ENCODE measurements at regions not wholly inside any gene's neighbourhood (a gene's known extent, or its start where the extent isn't known, plus 50 kb on each side); places are given as distances from the start of the nearest gene placed in this dataset.
"Not testable (repeated sequence)": the region's sequence is repeated elsewhere in the genome, so short reads cannot be mapped to it uniquely, and the experiment has no call there.

DNA sequence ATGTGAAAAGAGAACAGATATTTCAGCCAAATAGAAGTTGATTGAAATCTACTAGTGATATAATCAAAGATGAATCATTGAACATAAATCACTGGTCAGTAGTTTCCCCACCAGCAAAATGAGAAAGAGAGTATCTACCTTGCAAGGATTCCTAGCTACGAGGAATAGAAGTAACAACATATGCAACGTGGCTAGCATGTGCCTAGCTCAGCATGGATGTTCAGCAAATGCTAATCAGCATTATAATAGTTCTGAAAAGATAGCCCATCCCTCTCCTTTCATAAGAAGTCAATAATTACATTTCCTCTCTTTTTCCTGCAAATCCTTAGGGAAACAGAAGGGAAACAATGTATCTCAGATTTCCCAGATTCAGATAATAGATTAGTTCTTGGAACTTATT is 417.2 kb downstream of the SATB2 start:
- DNase-seq (ENCODE audit: low read depth in 1 of 2, low spot score in 1 of 2): no peak

DNA sequence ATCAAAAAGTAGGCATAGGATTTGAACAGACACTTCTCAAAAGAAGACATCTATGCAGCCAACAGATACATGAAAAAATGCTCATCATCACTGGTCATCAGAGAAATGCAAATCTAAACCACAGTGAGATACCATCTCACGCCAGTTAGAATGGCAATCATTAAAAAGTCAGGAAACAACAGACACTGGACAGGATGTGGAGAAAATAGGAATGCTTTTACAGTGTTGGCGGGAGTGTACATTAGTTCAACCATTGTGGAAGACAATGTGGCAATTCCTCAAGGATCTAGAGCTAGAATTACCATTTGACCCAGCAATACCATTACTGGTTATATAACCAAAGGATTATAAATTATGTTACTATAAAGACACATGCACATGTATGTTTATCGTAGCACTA is 424.0 kb downstream of the SATB2 start:
- not testable (repeated sequence) for DNase-seq (ENCODE audit: low read depth in 1 of 2, low spot score in 1 of 2)

DNA sequence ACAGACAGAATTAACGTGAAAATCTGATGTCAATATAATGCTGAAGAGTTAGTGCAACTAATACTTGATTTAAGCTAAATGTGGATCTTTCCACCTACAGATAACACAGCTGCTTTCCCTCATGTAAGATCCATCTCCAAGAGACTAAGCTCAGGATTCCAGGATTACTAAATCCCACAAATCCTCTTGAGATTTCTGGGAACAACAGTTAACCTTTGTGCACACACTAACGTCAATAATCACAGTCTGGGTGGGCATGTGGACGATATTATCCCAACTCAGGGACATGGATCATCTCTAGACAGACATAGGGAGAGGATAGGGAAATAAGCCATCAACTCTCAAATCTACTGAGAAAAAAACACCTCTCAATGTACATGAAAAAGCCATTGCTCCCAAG is 432.6 kb downstream of the SATB2 start:
- no peak for DNase-seq (ENCODE audit: low read depth in 1 of 2, low spot score in 1 of 2)

DNA sequence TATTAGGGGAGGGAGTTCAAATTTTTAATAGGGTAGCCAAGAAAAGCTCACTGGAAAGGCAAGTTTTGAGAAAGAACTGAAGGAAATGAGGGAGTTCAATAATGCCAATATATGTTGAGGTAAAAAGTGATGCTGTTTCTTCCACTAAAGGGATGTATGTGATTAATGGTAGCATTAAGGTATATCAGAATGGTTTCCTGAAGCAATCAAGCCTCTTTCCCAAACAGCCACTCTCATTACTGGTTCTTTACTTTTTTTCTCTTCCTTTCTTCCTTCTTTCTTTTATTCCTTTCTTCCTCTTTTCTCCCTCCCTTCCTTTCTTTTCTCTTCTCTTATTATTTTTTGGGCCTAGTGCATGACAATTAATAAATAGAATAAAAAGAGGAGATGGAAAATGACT is 433.5 kb downstream of the SATB2 start:
- no peak for DNase-seq (ENCODE audit: low read depth in 1 of 2, low spot score in 1 of 2)

DNA sequence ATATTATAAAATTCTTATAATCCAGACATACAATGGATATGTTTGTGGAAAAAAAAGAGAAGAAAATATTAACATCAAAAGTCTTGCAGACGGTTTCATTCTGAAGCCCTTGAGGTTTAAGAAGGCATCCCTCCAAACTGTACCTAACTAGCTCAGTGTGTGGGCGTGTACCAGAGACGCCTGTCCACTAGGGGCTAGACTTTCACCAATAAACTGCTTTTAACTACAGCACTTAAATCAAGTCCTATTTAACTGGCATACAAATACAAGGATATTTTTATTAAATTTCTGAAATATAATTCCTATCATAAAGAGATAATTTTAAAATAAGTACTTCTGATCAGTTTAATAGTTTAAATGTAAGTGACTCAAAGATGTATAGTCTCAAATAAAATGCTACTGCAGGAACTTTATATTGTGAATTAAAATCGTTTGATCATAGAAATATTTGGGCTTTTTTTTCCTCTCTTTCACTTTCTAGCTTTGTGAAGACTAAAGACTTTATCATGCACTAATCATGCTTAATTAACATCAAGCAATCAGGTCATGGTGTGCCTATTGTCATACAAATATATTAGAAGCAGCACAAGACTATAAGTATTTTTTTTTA is 437.7 kb downstream of the SATB2 start:
- DNase-seq (ENCODE audit: low read depth in 1 of 2, low spot score in 1 of 2): no peak

DNA sequence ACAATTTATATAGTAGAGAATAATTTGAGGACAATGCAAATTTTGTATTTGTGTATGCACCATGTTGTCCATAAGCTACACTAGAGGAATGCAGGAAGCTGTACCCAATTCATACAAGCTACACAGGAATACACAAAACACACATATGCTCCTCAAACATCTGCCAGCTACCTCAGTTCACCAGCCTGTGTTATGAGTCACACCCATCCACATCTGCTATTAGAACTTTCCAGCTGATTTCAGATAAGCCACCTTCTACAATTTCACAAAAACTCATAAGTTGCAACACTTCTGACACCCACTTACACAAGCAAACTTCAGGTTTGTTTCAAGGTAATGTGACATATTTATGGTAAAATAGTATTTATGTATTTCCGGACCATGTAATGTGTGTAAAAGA is 438.9 kb downstream of the SATB2 start:
- DNase-seq (ENCODE audit: low read depth in 1 of 2, low spot score in 1 of 2): no peak

DNA sequence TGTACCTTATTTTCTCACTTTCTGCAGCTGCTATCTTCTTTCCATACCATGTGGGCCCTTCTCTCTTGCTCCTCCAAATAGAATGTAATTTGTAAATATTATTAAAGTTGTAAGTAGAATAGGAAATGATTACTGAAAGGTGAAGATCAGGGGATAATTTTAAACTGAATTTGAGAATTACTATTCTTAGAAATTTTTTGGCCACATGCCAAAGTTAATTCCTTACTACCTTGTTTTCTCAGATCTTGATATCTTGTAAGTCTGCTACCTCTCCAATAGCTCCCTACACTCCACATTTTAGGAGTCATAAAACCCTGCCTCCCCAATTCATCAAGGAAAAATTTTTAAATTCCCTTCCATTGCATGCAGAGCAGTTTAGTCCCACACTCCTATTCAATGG is 442.7 kb downstream of the SATB2 start:
- DNase-seq (ENCODE audit: low read depth in 1 of 2, low spot score in 1 of 2): no peak

DNA sequence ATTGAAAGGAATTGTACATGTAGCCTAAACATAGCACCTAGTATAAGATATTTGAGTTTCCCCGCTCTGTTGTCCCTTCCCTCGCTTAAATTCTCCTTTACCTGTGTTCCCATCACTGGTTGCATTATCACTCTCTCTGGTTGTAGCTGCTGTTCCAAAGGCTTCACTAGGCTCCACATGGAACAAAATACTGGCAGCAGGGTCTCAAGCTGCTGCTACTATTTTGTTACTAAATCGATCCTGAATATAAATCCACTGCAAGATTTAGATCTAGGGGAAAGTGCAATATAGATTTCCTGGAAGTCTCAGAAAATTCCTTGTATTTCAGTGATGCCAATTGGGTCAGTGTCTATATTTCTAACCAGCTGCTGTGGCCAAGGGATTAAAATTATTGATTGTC is 443.5 kb downstream of the SATB2 start:
- no peak for DNase-seq (ENCODE audit: low read depth in 1 of 2, low spot score in 1 of 2)

DNA sequence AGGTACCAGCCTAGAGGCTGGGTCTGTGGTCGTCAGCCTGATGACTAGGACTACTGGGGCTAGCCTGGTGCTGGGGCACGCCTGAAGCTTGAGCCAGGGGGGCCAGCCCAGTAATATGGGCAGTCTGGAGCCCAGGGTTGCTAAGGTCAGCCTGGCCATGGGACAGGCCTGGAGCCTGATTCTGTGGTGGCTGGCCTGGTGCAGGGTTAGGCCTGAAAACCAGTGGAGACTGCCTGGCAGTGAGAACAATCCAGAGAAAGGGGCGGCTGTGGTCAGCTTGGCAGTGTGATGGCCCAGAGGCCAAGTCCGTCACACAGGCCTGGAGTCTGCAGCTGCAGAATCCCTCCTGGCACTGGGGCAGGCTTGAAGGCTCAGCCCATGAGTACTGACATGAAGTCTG is 445.8 kb downstream of the SATB2 start:
- DNase-seq (ENCODE audit: low read depth in 1 of 2, low spot score in 1 of 2): no peak

DNA sequence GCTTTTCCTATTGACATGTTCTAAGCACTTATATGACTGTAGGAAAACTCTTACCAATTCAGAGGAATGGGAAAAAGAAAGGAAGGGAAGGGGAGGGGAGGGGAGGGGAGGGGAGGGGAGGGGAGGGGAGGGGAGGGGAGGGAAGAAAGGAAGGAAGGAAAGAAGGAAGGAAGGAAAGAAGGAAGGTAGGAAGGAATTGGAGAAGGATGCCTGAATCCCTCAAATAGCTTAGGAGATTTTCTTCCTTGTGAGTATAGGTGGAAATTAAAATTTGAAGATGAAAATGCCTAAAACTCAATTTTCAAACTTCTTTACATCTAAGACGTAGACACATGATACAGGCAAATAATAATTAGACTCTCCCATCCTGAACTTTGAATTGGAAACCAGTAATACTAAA is 463.1 kb downstream of the SATB2 start:
- DNase-seq (ENCODE audit: low read depth in 1 of 2, low spot score in 1 of 2): no peak

DNA sequence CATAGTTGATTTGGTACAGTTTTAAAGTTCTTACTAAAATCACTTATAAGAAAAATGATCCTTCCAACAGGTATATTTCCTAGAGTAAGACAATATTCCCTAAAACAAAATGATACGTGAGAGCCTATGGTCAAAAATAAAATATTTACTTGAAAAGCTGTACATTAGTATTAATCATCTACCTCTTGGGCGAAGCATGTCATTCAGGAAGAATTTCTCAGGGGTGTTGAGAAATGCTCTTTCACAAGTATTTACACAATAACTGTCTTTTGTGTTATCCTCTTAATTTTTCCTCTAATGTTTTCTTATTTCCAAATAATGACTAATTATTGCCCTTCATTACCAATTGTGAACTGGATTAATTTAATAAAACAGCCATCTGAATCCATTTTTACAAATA is 466.3 kb downstream of the SATB2 start:
- DNase-seq (ENCODE audit: low read depth in 1 of 2, low spot score in 1 of 2): no peak

DNA sequence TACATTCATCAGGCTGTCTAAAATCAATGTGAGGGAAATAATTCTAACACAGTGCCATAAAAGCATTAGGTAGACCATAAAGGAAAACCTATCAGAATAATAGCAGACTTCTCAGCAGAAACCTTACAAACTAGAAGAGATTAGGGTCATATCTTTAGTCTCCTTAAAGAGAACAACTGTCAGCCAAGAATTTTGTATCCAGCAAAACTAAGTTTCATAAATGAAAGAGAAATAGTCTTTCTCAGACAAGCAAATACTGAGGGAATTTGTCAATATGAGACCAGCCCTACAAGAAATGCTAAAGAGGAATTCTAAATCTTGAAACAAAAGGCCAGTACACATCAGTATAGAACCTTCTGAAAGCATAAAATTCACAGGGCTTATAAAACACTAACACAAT is 482.0 kb downstream of the SATB2 start:
- DNase-seq (ENCODE audit: low read depth in 1 of 2, low spot score in 1 of 2): no peak

DNA sequence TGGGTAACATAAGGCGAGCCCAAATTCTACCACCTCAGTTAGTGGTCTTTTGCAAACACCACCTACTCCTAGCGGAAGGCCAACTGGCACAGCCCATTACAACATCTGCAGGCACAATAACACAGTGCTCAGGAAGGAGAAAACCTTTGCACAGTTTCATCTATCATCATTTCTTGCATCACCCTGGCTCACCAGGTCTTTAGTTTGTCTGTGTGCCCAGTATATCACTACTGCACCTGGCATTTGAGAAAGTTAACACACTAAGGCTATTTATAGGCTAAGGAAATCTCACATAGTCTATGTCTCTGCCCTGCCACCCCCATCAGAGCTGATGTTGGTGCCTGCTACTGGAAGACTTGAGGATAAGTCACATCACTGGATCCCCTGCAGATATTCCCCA is 484.0 kb downstream of the SATB2 start:
- no peak for DNase-seq (ENCODE audit: low read depth in 1 of 2, low spot score in 1 of 2)

DNA sequence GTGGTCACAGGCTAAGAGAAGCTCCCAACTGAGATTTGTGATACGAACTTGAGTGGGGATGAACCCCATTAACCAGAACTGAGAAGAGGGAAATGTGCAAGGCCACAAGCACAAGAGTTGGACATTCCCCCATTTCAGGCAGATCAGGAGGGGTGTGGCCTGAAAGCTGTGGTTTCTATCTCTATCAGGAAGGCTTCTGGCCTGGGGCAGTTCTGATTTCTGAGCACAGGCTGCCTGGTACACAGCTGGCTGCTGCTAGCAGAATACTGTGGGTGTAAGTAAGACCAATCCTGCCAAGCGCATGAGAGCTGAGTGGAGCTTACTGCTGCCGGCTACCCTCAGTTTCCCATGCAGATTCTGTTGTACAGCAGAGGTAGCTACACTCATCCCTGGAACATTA is 484.6 kb downstream of the SATB2 start:
- no peak for DNase-seq (ENCODE audit: low read depth in 1 of 2, low spot score in 1 of 2)

DNA sequence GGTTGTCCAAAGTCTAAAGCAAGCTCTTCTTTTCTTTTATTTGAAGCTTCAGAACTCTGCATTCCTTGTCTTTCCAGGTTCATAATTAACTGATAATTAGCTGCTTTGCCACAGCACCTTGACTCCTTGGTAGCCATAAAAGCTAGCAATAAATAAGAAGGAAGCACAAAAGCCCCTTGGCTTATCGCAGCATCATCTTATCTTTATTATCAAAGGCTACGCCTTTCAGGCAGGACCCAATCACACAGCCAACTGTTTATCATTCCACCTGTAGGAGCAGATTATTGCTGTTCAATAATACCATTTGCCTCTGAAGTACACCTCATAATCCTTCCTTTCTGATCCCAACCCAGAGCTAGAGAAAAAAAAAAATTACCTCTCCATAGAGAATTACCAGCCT is 489.2 kb downstream of the SATB2 start:
- DNase-seq (ENCODE audit: low read depth in 1 of 2, low spot score in 1 of 2): no peak

DNA sequence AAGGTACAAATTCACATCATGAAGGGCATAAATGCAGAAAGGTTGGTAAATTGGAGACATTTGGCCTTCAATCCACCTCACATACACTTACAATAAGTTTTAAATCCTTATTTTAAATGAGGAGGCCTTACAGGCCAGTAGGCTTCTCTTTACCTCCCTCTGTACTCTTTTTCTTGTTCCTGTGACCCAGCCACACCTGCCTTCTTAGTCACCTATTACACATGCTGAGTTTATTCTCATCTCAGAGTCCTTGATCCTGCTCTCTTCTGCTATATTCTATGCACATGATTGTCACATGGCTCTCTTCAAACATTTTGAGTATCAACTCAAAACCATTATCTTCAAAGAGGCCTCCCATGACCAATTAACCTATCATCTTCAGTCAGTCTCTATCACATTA is 491.5 kb downstream of the SATB2 start:
- no peak for DNase-seq (ENCODE audit: low read depth in 1 of 2, low spot score in 1 of 2)

DNA sequence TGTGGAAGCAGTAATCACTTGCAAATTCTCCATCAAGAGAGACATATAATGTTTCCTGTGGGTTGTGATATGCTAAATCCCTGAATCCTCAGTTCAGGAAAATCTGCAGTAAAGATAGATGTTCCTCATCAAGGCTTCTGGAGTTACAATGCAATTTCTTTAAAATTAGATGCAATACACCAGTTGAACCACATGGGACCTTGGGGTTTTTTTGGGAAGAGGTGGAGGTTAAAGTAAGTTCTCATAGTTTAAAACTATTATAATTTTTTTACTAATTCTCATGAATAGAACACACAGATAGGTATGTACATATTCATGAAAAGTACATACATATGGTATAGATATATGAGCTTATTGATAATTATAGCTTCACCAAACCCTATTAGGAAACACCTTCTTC is 496.2 kb downstream of the SATB2 start:
- DNase-seq (ENCODE audit: low read depth in 1 of 2, low spot score in 1 of 2): no peak

DNA sequence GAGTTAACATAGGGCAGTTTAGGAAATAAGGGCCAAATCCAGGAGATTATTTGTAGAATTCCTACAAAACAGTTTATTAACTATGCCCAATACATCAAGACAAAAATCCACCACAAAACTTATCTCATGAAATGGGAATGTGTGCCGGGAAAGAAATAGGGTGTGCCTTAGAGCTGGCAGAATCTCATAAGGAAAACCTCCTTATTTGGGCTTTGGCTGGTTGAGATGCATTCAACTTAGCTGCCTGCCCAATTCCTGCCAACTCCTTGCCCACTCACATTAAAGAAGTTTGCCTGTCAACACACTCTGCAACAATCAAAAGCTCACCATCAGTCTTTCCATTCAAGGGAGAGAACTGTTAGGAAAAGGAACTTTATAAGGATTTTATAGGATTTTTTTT is 500.6 kb downstream of the SATB2 start:
- DNase-seq (ENCODE audit: low read depth in 1 of 2, low spot score in 1 of 2): no peak

DNA sequence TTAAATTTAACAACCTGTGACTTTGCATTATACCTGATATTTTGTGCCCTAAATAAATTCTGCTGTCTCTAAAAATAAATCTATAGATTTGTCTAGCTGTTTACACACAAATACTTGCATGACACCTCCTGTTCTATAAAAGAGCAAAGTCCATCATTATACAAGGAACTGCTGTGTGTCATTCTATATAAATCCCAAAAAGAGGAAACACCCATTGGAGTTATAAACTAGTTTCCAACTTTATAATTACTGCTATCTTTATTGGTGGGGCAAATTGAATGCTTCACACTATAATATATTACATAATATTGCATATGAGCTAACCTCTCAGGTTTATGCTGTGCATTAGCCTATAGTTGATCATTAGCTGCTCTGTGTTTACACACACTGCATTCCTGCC is 504.4 kb downstream of the SATB2 start:
- no peak for DNase-seq (ENCODE audit: low read depth in 1 of 2, low spot score in 1 of 2)

DNA sequence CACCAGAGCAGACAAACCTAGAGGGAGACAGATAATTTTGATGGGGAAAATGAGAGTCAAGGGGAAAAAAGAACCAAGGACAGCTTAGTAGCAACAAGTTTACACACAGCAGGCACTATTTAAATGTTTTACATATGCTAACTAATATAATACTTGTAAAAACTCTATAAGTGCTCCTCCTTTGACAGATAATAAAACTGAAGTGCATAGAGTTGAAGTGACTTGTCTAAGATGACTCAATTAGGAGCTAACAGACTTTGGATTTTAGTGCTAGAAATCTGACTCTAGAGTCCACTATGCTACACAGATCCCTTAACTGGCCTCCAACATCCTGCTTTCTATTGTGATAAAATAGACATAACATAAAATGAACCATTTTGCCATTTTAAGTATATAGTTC is 506.9 kb downstream of the SATB2 start:
- DNase-seq (ENCODE audit: low read depth in 1 of 2, low spot score in 1 of 2): no peak

DNA sequence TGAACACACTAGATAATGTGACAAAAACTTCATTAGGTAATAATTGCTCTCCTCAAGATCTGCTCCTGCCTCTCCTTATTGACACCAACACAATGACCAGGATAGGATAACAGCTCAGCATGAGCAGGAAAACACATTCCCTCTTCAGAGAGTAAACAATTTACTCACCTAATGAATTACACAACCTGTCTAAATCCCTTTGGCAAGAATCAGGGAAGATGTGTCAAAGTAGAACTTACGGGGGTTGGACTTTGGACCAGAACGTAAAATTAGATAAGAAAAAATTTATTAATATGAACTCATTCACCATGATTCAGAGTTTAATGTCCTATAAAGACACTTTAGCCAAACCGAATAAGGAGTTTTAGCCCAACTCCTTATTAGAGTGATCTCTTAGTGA is 512.2 kb downstream of the SATB2 start:
- DNase-seq (ENCODE audit: low read depth in 1 of 2, low spot score in 1 of 2): no peak

DNA sequence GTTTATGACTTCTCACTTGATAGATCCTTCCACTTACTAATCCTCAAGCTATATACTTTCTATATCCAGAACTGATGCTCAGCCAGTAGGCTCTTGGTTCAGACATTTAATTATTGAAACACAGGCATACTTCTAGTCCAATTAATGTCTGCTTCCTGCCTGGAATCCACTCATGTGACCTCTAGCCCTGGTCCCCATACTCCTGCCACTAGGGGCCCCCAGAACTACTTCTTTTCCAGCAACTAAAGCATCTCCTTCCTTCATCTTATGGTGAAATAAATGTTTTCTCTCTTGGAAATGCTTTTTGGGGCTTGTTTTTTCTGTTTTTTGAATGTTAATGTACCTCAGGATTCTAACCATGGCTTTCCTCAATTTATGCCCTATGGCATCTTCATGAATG is 527.6 kb downstream of the SATB2 start:
- DNase-seq (ENCODE audit: low read depth in 1 of 2, low spot score in 1 of 2): no peak

DNA sequence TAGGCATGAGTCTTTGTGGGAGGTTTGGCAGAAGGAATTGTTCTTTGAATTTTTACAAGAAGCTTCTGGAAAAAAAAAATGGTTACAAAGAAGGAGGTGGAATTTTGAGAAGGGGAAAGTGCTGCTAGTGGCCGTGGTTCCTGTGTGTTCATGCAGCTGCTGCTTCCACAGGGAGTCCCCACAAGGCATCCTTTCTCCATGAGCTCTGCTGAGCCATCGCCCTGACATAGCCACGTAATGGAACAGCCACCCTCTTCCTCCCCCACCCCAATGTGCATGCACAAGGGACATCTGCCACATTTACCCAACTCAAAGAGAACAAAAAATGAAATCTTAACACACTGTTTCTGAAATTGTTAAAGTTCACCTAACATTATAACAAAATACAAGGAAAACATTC is 529.7 kb downstream of the SATB2 start:
- no peak for DNase-seq (ENCODE audit: low read depth in 1 of 2, low spot score in 1 of 2)
